ENCODE measurements at regions not wholly inside any gene's neighbourhood (a gene's known extent, or its start where the extent isn't known, plus 50 kb on each side); places are given as distances from the start of the nearest gene placed in this dataset.

DNA sequence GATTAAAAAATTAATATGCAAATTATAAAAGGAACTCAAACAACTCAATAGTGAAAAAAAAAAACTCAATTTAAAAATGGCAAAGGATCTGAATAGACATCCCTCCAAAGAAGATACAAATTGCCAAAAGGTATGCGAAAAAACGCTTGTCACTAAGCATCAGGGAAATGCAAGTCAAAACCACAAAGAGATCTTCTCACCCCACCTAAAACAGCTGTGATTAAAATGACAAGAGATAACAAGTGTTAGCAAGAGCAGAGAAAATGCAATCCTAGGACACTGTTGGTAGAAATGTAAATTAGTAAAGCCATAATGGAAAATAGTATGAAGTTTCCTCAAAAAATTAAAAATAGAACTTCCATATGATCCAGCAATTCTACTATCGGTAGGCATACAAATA, 166.3 kb upstream of the ZC3H12C start:
- TF ChIP-seq CTCF (IDR thresholded peaks at IDR 0.05) (no peak), EP300 (IDR thresholded peaks at IDR 0.05) (no peak)

All from ovary (tissue), 3 donors.